ENCODE measurements at regions not wholly inside any gene's neighbourhood (a gene's known extent, or its start where the extent isn't known, plus 50 kb on each side); places are given as distances from the start of the nearest gene placed in this dataset.

GRCh38 chr1:214843281-214843680 is 239.3 kb upstream of the KCNK2 start:
- TF ChIP-seq EZH2phosphoT487 (IDR thresholded peaks at IDR 0.05; ENCODE audit: borderline replicate concordance, low read depth) (no peak), NRF1 (IDR thresholded peaks at IDR 0.05; ENCODE audit: low read depth, low read length) (no peak), MEF2A (IDR thresholded peaks at IDR 0.05; ENCODE audit: borderline replicate concordance, low read depth) (no peak), SMC3 (IDR thresholded peaks at IDR 0.05; ENCODE audit: low read depth, low read length) (no peak), FOXJ3 (CRISPR knock-in tag; IDR thresholded peaks at IDR 0.05) (no peak), FOXM1 (IDR thresholded peaks at IDR 0.05; ENCODE audit: low read depth) (no peak), RCOR1 (IDR thresholded peaks at IDR 0.05; ENCODE audit: low read length) (no peak), EP300 (IDR thresholded peaks at IDR 0.05; ENCODE audit: borderline replicate concordance in 1 of 2, low read depth in 1 of 2, low read length in 1 of 2) (no peak), CTCF (IDR thresholded peaks at IDR 0.05) (no peak), USF2 (IDR thresholded peaks at IDR 0.05; ENCODE audit: borderline replicate concordance, low read depth, low read length) (no peak), ZBTB33 (IDR thresholded peaks at IDR 0.05; ENCODE audit: borderline replicate concordance, low read depth) (no peak), JUND (IDR thresholded peaks at IDR 0.05) (no peak), REST (IDR thresholded peaks at IDR 0.05; ENCODE audit: low read depth, low read length) (no peak), RAD21 (IDR thresholded peaks at IDR 0.05; ENCODE audit: low read length) (no peak), FOSL2 (IDR thresholded peaks at IDR 0.05; ENCODE audit: borderline replicate concordance, low read depth) (no peak), CHD2 (IDR thresholded peaks at IDR 0.05; ENCODE audit: low read length, partially characterized antibody) (no peak), GABPA (IDR thresholded peaks at IDR 0.05; ENCODE audit: low read depth) (no peak), POLR2AphosphoS5 (IDR thresholded peaks at IDR 0.05; ENCODE audit: low read depth, low read length) (no peak), MXI1 (IDR thresholded peaks at IDR 0.05; ENCODE audit: low read depth, low read length) (no peak)

More at GRCh38 chr1:214843281-214843680, 239.3 kb upstream of the KCNK2 start:
- no peaks in the 10 kb centered on the region for H4K20me1 ChIP-seq (ENCODE audit: insufficient read depth)
- no peak overlapping the region for H3K9ac ChIP-seq
- no peaks in the 10 kb centered on the region for H3K27me3 ChIP-seq (ENCODE audit: insufficient read depth)
- no peak overlapping the region for H3K27ac ChIP-seq (ENCODE audit: low read depth in 2 of 2, low read length in 1 of 2)
- no peak for DNase-seq
- H2AFZ ChIP-seq (ENCODE audit: low read depth), result no peak overlapping the region
- no peaks in the 10 kb centered on the region for H3K79me2 ChIP-seq (ENCODE audit: insufficient read depth)
- no peaks in the 10 kb centered on the region for H3F3A ChIP-seq (replicated peaks; ENCODE audit: insufficient read depth)
- no peak overlapping the region for H3K4me2 ChIP-seq
- peaks cover 1 to 2% of the 10 kb centered on the region in 2 experiments; a peak in 2 of 4 replicates for H3K4me1 ChIP-seq (ENCODE audit: control insufficient read depth in 1 of 2, insufficient read depth in 2 of 2, low read depth in 1 of 2, low read length in 1 of 2)
- no peaks in the 10 kb centered on the region for H3K9me3 ChIP-seq
- no peaks in the 10 kb centered on the region for H3K9me2 ChIP-seq
- H3K36me3 ChIP-seq (replicated peaks in 1 of 2; ENCODE audit: control insufficient read depth in 1 of 2, insufficient read depth in 2 of 2, low read length in 1 of 2), result no peaks in the 10 kb centered on the region
- H3K4me3 ChIP-seq (ENCODE audit: low read depth in 2 of 2, low read length in 1 of 2), result no peak overlapping the region
- CTCF ChIA-PET, result no interaction called here
- POLR2A ChIA-PET, result no interaction called here

Data from SK-N-SH (cell line).